ENCODE measurements at regions not wholly inside any gene's neighbourhood (a gene's known extent, or its start where the extent isn't known, plus 50 kb on each side); places are given as distances from the start of the nearest gene placed in this dataset.

DNA sequence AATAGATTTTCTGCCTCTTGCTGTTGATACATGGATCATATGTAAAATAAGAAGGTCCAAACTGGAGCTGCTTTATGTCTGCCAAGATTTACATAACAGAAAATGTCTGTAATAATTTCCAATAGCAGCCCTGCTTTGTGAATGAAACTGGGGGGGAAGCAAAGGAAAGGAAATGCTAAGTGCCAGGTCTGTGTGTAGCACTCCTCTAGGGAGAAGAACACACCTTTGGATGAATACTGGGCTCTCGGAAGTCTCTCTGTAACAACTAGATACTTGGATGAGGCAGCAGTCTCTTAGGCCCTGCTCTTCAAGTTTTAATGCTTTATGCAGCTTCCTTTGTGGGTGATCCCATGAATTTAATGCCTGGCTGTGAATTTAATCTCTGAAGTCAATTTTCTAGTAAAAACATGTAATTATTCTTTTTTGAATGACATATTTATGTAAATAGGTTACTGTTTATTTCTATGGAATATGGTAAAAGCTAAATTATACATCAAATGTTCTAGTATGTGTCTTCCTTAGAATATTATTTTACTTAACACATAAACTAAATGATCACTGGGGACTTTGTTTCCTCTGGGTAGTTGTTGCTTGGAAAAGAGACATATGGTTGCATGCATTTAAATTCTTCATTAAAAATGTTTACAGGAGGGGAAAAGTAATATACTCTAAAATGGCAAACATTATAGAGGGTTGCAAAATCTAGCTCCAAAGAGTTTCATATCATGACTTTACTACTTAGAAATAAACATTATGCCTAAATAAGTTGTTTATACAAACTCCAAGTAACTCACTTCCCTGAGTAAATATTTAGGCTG, 336.6 kb upstream of the CWC22 start:
- no peak overlapping the region for H3K27ac ChIP-seq
- in situ Hi-C loops (cut with HindIII; ENCODE audit: low pct_ligation_motif_present, low sequenced_read_pairs): no loop called here

DNA sequence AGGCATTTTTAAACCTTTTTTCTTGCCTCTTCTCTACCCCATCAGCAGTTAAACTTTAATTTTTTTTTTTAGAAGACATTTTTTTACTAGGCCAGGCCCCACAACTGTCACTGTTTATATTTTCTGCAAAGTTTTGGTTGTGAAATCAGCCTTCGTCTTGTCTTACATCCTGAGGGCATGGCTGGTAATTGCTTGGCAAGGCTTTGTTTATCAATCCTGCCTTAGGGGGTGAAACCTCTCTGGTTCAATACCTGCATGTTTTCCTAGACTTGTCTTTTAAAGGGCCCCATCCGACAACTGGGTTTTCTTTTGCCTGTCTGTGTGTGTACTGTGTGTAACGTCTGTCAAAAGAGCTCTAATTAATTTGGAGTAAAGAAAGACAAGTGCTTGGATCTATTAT, 330.0 kb upstream of the CWC22 start:
- Histone ChIP-seq H3K4me3 (ENCODE audit: low read depth, low read length) (no peak overlapping the region), H3K36me3 (replicated peaks) (no peaks in the 10 kb centered on the region), H3K27me3 (replicated peaks) (no peaks in the 10 kb centered on the region), H3K27ac (no peak overlapping the region)
- DNase-seq: no peak
- in situ Hi-C loops (cut with HindIII; ENCODE audit: low pct_ligation_motif_present, low sequenced_read_pairs): no loop called here
- TF ChIP-seq, protein P1, sequence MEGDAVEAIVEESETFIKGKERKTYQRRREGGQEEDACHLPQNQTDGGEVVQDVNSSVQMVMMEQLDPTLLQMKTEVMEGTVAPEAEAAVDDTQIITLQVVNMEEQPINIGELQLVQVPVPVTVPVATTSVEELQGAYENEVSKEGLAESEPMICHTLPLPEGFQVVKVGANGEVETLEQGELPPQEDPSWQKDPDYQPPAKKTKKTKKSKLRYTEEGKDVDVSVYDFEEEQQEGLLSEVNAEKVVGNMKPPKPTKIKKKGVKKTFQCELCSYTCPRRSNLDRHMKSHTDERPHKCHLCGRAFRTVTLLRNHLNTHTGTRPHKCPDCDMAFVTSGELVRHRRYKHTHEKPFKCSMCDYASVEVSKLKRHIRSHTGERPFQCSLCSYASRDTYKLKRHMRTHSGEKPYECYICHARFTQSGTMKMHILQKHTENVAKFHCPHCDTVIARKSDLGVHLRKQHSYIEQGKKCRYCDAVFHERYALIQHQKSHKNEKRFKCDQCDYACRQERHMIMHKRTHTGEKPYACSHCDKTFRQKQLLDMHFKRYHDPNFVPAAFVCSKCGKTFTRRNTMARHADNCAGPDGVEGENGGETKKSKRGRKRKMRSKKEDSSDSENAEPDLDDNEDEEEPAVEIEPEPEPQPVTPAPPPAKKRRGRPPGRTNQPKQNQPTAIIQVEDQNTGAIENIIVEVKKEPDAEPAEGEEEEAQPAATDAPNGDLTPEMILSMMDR (IDR thresholded peaks at IDR 0.05; ENCODE audit: low read depth, low read length, missing control alignments): no peak

More for the DNA sequence above, 336.6 kb upstream of the CWC22 start:
- no peaks in the 10 kb centered on the region for H3K27me3 ChIP-seq (replicated peaks)
- H3K36me3 ChIP-seq (replicated peaks): no peaks in the 10 kb centered on the region
- H3K4me3 ChIP-seq (ENCODE audit: low read depth, low read length): no peak overlapping the region
- no peak for DNase-seq
- TF ChIP-seq, protein P1 (IDR thresholded peaks at IDR 0.05; ENCODE audit: low read depth, low read length, missing control alignments): no peak

GRCh38 chr2:180336550-180336949, 329.5 kb upstream of the CWC22 start:
- in situ Hi-C loops (cut with HindIII; ENCODE audit: low pct_ligation_motif_present, low sequenced_read_pairs): no loop called here
- DNase-seq: no peak
- H3K4me3 ChIP-seq (ENCODE audit: low read depth, low read length): no peak overlapping the region
- H3K36me3 ChIP-seq (replicated peaks): no peaks in the 10 kb centered on the region
- H3K27me3 ChIP-seq (replicated peaks): no peaks in the 10 kb centered on the region
- TF ChIP-seq, protein P1 (IDR thresholded peaks at IDR 0.05; ENCODE audit: low read depth, low read length, missing control alignments): no peak
- no peak overlapping the region for H3K27ac ChIP-seq

DNA sequence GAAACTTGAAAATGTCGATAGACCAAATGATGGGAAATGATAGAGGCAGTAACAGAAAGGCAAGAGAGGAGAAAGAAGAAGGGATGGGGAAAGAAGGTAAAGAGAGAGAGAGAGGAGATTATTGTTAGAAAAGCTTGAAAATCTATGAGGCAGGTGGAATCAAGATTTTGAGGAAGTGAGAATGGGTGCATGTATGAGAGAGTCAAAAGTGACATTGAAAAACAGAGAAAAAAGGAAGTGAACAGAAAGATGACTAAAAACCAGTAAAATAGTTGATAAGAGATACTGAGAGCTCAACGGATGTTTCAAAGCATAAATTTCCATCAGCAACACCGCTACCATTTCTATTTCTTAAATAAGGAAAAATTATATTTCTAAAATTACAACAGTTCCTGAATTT, 327.4 kb upstream of the CWC22 start:
- in situ Hi-C loops (cut with HindIII; ENCODE audit: low pct_ligation_motif_present, low sequenced_read_pairs): no loop called here
- Histone ChIP-seq H3K4me3 (ENCODE audit: low read depth, low read length) (no peak overlapping the region), H3K27me3 (replicated peaks) (no peaks in the 10 kb centered on the region), H3K36me3 (replicated peaks) (no peaks in the 10 kb centered on the region), H3K27ac (no peak overlapping the region)
- no peak for DNase-seq
- TF ChIP-seq, protein P1 (IDR thresholded peaks at IDR 0.05; ENCODE audit: low read depth, low read length, missing control alignments): no peak

GRCh38 chr2:180328795-180329422, 321.8 kb upstream of the CWC22 start:
- in situ Hi-C loops (cut with HindIII; ENCODE audit: low pct_ligation_motif_present, low sequenced_read_pairs): no loop called here
- TF ChIP-seq, protein P1 (IDR thresholded peaks at IDR 0.05; ENCODE audit: low read depth, low read length, missing control alignments): no peak

More at GRCh38 chr2:180328795-180329422, 321.8 kb upstream of the CWC22 start:
- DNase-seq: no peak
- Histone ChIP-seq H3K4me3 (ENCODE audit: low read depth, low read length) (no peak overlapping the region), H3K36me3 (replicated peaks) (no peaks in the 10 kb centered on the region), H3K27me3 (replicated peaks) (no peaks in the 10 kb centered on the region), H3K27ac (no peak overlapping the region)

All from brain microvascular endothelial cell (primary cell).